ENCODE measurements at regions not wholly inside any gene's neighbourhood (a gene's known extent, or its start where the extent isn't known, plus 50 kb on each side); places are given as distances from the start of the nearest gene placed in this dataset.

DNA sequence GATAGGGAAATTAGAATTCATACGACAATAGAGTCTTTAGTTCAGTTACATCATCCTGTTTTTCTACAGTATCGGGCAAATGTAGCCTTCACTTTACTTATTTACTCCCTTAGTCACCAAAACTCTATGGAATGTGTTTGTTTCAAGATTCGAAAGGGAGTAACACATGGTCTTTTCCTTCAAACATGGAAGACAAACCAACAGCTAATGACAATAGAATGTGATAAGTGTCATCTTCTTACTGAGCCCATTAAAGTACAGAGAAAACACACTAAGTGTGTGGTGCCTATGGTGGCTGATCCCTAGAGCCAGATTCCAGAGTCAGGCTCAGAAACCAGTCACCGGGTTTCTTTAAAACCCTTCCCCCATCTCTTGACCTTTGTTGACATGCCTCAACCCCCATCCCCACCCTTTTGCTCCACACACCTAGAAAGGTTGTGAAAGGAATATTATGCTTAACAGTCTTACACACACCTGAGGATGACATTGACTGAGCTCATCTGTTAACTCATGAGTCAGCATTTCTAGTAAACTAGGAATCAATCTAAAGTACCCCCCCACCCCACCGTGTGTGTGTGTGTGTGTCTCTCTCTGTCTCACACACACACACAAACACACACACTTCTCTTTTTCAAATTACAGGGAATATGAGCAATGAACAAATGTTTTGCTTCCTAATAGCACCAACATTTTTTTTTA lies 549.6 kb upstream of the CCDC54 start:
- ATAC-seq: no peak
- TF ChIP-seq ZNF565 (CRISPR knock-in tag; conservative IDR thresholded peaks at IDR 0.05; ENCODE audit: low read depth) (no peak), ZNF8 (CRISPR knock-in tag; IDR thresholded peaks at IDR 0.05) (no peak), TCF4 (CRISPR knock-in tag; IDR thresholded peaks at IDR 0.05; ENCODE audit: borderline replicate concordance) (no peak), SNAI2 (CRISPR knock-in tag; IDR thresholded peaks at IDR 0.05) (no peak), POU6F1 (CRISPR knock-in tag; IDR thresholded peaks at IDR 0.05; ENCODE audit: borderline replicate concordance, low read depth) (no peak)

GRCh38 chr3:106829206-106829605 lies 548.0 kb upstream of the CCDC54 start:
- TF ChIP-seq ZNF565 (CRISPR knock-in tag; conservative IDR thresholded peaks at IDR 0.05; ENCODE audit: low read depth) (no peak), ZFP30 (CRISPR knock-in tag; IDR thresholded peaks at IDR 0.05) (no peak), ZNF8 (CRISPR knock-in tag; IDR thresholded peaks at IDR 0.05) (no peak), ZFP3 (CRISPR knock-in tag; IDR thresholded peaks at IDR 0.05) (no peak), CSRNP3 (CRISPR knock-in tag; IDR thresholded peaks at IDR 0.05) (no peak), TCF4 (CRISPR knock-in tag; IDR thresholded peaks at IDR 0.05; ENCODE audit: borderline replicate concordance) (no peak), POU6F1 (CRISPR knock-in tag; IDR thresholded peaks at IDR 0.05; ENCODE audit: borderline replicate concordance, low read depth) (no peak), BACH2 (CRISPR knock-in tag; IDR thresholded peaks at IDR 0.05; ENCODE audit: borderline replicate concordance) (no peak), ARNTL (CRISPR knock-in tag; IDR thresholded peaks at IDR 0.05; ENCODE audit: borderline replicate concordance, low read depth) (no peak), GLIS3 (CRISPR knock-in tag; IDR thresholded peaks at IDR 0.05) (no peak), PPARA (CRISPR knock-in tag; IDR thresholded peaks at IDR 0.05; ENCODE audit: borderline replicate concordance) (no peak), OSR1 (CRISPR knock-in tag; IDR thresholded peaks at IDR 0.05) (no peak), ZC3H10 (CRISPR knock-in tag; IDR thresholded peaks at IDR 0.05) (no peak), SNAI2 (CRISPR knock-in tag; IDR thresholded peaks at IDR 0.05) (no peak), ESRRG (CRISPR knock-in tag; IDR thresholded peaks at IDR 0.05) (no peak), TOX (CRISPR knock-in tag; IDR thresholded peaks at IDR 0.05; ENCODE audit: borderline replicate concordance) (no peak)
- TF ChIP-seq, protein P1, sequence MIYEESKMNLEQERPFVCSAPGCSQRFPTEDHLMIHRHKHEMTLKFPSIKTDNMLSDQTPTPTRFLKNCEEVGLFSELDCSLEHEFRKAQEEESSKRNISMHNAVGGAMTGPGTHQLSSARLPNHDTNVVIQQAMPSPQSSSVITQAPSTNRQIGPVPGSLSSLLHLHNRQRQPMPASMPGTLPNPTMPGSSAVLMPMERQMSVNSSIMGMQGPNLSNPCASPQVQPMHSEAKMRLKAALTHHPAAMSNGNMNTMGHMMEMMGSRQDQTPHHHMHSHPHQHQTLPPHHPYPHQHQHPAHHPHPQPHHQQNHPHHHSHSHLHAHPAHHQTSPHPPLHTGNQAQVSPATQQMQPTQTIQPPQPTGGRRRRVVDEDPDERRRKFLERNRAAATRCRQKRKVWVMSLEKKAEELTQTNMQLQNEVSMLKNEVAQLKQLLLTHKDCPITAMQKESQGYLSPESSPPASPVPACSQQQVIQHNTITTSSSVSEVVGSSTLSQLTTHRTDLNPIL (CRISPR knock-in tag; IDR thresholded peaks at IDR 0.05; ENCODE audit: low read depth): no peak
- TF ChIP-seq, protein P2, sequence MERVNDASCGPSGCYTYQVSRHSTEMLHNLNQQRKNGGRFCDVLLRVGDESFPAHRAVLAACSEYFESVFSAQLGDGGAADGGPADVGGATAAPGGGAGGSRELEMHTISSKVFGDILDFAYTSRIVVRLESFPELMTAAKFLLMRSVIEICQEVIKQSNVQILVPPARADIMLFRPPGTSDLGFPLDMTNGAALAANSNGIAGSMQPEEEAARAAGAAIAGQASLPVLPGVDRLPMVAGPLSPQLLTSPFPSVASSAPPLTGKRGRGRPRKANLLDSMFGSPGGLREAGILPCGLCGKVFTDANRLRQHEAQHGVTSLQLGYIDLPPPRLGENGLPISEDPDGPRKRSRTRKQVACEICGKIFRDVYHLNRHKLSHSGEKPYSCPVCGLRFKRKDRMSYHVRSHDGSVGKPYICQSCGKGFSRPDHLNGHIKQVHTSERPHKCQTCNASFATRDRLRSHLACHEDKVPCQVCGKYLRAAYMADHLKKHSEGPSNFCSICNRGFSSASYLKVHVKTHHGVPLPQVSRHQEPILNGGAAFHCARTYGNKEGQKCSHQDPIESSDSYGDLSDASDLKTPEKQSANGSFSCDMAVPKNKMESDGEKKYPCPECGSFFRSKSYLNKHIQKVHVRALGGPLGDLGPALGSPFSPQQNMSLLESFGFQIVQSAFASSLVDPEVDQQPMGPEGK (CRISPR knock-in tag; IDR thresholded peaks at IDR 0.05; ENCODE audit: borderline replicate concordance): no peak
- TF ChIP-seq, protein P3, sequence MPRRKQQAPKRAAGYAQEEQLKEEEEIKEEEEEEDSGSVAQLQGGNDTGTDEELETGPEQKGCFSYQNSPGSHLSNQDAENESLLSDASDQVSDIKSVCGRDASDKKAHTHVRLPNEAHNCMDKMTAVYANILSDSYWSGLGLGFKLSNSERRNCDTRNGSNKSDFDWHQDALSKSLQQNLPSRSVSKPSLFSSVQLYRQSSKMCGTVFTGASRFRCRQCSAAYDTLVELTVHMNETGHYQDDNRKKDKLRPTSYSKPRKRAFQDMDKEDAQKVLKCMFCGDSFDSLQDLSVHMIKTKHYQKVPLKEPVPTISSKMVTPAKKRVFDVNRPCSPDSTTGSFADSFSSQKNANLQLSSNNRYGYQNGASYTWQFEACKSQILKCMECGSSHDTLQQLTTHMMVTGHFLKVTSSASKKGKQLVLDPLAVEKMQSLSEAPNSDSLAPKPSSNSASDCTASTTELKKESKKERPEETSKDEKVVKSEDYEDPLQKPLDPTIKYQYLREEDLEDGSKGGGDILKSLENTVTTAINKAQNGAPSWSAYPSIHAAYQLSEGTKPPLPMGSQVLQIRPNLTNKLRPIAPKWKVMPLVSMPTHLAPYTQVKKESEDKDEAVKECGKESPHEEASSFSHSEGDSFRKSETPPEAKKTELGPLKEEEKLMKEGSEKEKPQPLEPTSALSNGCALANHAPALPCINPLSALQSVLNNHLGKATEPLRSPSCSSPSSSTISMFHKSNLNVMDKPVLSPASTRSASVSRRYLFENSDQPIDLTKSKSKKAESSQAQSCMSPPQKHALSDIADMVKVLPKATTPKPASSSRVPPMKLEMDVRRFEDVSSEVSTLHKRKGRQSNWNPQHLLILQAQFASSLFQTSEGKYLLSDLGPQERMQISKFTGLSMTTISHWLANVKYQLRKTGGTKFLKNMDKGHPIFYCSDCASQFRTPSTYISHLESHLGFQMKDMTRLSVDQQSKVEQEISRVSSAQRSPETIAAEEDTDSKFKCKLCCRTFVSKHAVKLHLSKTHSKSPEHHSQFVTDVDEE (CRISPR knock-in tag; IDR thresholded peaks at IDR 0.05): no peak
- no peak for ATAC-seq

Measured in SK-N-SH treated with all-trans-retinoic acid at 6 μM for 48 hours (cell line).